ENCODE measurements at regions not wholly inside any gene's neighbourhood (a gene's known extent, or its start where the extent isn't known, plus 50 kb on each side); places are given as distances from the start of the nearest gene placed in this dataset.
A peak's percentile ranks its signal among the peaks of the same experiment; 100 is the strongest.
"Not testable (repeated sequence)": the region's sequence is repeated elsewhere in the genome, so short reads cannot be mapped to it uniquely, and the experiment has no call there.

- H3K9me3 Mint-ChIP-seq, result no peaks in the 10 kb centered on the region
- H3K4me3 Mint-ChIP-seq, result no peak overlapping the region
- Histone ChIP-seq H2AFZ (ENCODE audit: low read length) (no peak overlapping the region), H2AK5ac (ENCODE audit: insufficient read length, low read length) (no peak overlapping the region), H3K4me1 (ENCODE audit: insufficient read depth, low read length) (no peaks in the 10 kb centered on the region), H3K27me3 (ENCODE audit: insufficient read depth, low read length) (no peaks in the 10 kb centered on the region), H2BK20ac (ENCODE audit: low read depth, low read length, poor library complexity, severe bottlenecking) (no peak overlapping the region), H3K9me3 (ENCODE audit: control insufficient read depth, low read depth, low read length) (no peaks in the 10 kb centered on the region), H4K5ac (ENCODE audit: insufficient read length, low read depth, low read length) (no peak overlapping the region), H3K56ac (ENCODE audit: insufficient read length, low read depth, low read length) (no peak overlapping the region), H3K23ac (ENCODE audit: insufficient read length, low read depth, low read length) (no peak overlapping the region), H4K91ac (ENCODE audit: insufficient read length, low read depth, low read length) (no peak overlapping the region), H3K23me2 (ENCODE audit: insufficient read length, low read depth, low read length, poor library complexity, severe bottlenecking) (no peaks in the 10 kb centered on the region), H4K20me1 (ENCODE audit: control insufficient read depth, insufficient read depth, insufficient read length) (no peaks in the 10 kb centered on the region), H3K79me1 (ENCODE audit: insufficient read depth, low read depth, low read length, poor library complexity, severe bottlenecking) (no peaks in the 10 kb centered on the region), H3K27ac (ENCODE audit: insufficient read length, low read depth, low read length) (no peak overlapping the region), H3K18ac (ENCODE audit: insufficient read length, low read depth, low read length) (no peak overlapping the region), H2BK5ac (ENCODE audit: insufficient read length, low read length) (no peak overlapping the region), H3K14ac (ENCODE audit: insufficient read depth, low read length) (no peak overlapping the region), H3K4ac (ENCODE audit: low read depth, low read length) (no peak overlapping the region), H3T11ph (ENCODE audit: low read length) (no peak overlapping the region), H2BK12ac (ENCODE audit: insufficient read length, low read depth, low read length) (no peak overlapping the region), H4K8ac (replicated peaks; ENCODE audit: insufficient read length, low read depth, low read length) (no peak overlapping the region), H3K4me2 (ENCODE audit: insufficient read depth, insufficient read length, low read length) (no peak overlapping the region), H2BK15ac (ENCODE audit: low read depth, low read length) (no peak overlapping the region), H3K9ac (ENCODE audit: extremely low read depth, insufficient read length, low read length) (no peak overlapping the region), H2BK120ac (ENCODE audit: low read depth, low read length, poor library complexity, severe bottlenecking) (no peak overlapping the region), H3K79me2 (ENCODE audit: insufficient read depth, low read length) (no peaks in the 10 kb centered on the region)
- H3K4me1 Mint-ChIP-seq, result peaks cover 6 to 7% of the 10 kb centered on the region in 2 experiments; a peak in 3 of 4 replicates
- H3K36me3 Mint-ChIP-seq (ENCODE audit: insufficient read depth in 1 of 3, low read depth in 3 of 3), result no peaks in the 10 kb centered on the region; a peak in 2 of 7 replicates
- DNase-seq, result no peak
- peak overlapping the region in 1 of 3 experiments; percentile 61; a peak in 1 of 7 replicates for H3K27ac Mint-ChIP-seq
- no peaks in the 10 kb centered on the region for H3K27me3 Mint-ChIP-seq (ENCODE audit: low read depth)
- no CpG with 5 or more reads among the region's 1 CpG for WGBS (ENCODE audit: extremely low coverage, insufficient read length, low lambda C conversion rate)
- TF ChIP-seq CTCF (conservative IDR thresholded peaks at IDR 0.05), result no peak
Measured at GRCh38 chr11:98068251-98068650, 952.5 kb upstream of the CNTN5 start.

GRCh38 chr11:98069147-98069546 lies 951.6 kb upstream of the CNTN5 start:
- H3K4ac ChIP-seq (ENCODE audit: low read depth, low read length); H3K4me1 ChIP-seq (ENCODE audit: insufficient read depth, low read length); H2AK5ac ChIP-seq (ENCODE audit: insufficient read length, low read length); H4K20me1 ChIP-seq (ENCODE audit: control insufficient read depth, insufficient read depth, insufficient read length); H3K14ac ChIP-seq (ENCODE audit: insufficient read depth, low read length); H3K4me2 ChIP-seq (ENCODE audit: insufficient read depth, insufficient read length, low read length); H3T11ph ChIP-seq (ENCODE audit: low read length); H4K8ac ChIP-seq (replicated peaks; ENCODE audit: insufficient read length, low read depth, low read length); H3K27me3 Mint-ChIP-seq (ENCODE audit: low read depth); H2BK12ac ChIP-seq (ENCODE audit: insufficient read length, low read depth, low read length); H2BK5ac ChIP-seq (ENCODE audit: insufficient read length, low read length); H3K9me3 Mint-ChIP-seq; H2BK120ac ChIP-seq (ENCODE audit: low read depth, low read length, poor library complexity, severe bottlenecking); H3K79me1 ChIP-seq (ENCODE audit: insufficient read depth, low read depth, low read length, poor library complexity, severe bottlenecking); H2BK20ac ChIP-seq (ENCODE audit: low read depth, low read length, poor library complexity, severe bottlenecking); H3K23me2 ChIP-seq (ENCODE audit: insufficient read length, low read depth, low read length, poor library complexity, severe bottlenecking); H3K79me2 ChIP-seq (ENCODE audit: insufficient read depth, low read length); H3K4me1 Mint-ChIP-seq; H4K5ac ChIP-seq (ENCODE audit: insufficient read length, low read depth, low read length); H3K56ac ChIP-seq (ENCODE audit: insufficient read length, low read depth, low read length); H3K9ac ChIP-seq (ENCODE audit: extremely low read depth, insufficient read length, low read length); H3K9me3 ChIP-seq (ENCODE audit: control insufficient read depth, low read depth, low read length); H3K23ac ChIP-seq (ENCODE audit: insufficient read length, low read depth, low read length); H3K18ac ChIP-seq (ENCODE audit: insufficient read length, low read depth, low read length); H3K27ac ChIP-seq (ENCODE audit: insufficient read length, low read depth, low read length); H3K4me3 Mint-ChIP-seq; H2AFZ ChIP-seq (ENCODE audit: low read length); H3K27me3 ChIP-seq (ENCODE audit: insufficient read depth, low read length); DNase-seq; H4K91ac ChIP-seq (ENCODE audit: insufficient read length, low read depth, low read length); H2BK15ac ChIP-seq (ENCODE audit: low read depth, low read length); H3K36me3 Mint-ChIP-seq (ENCODE audit: insufficient read depth in 1 of 3, low read depth in 3 of 3): not testable (repeated sequence)
- WGBS (ENCODE audit: extremely low coverage, insufficient read length, low lambda C conversion rate), result no CpG with 5 or more reads among the region's 16 CpGs
- H3K27ac Mint-ChIP-seq, result peak overlapping the region in 1 of 3 experiments; percentile 58; a peak in 1 of 7 replicates
